PC-3 (cell line): ENCODE measurements at regions not wholly inside any gene's neighbourhood (a gene's known extent, or its start where the extent isn't known, plus 50 kb on each side); places are given as distances from the start of the nearest gene placed in this dataset.
"Not testable (repeated sequence)": the region's sequence is repeated elsewhere in the genome, so short reads cannot be mapped to it uniquely, and the experiment has no call there.

Source experiments
- ATAC-seq: fragments of 200-7000 bp; cut with Tn5 transposase; 2 replicates; pipeline ENCODE4 v1.9.1; 2020; ENCODE audit warnings: mild to moderate bottlenecking, moderate library complexity
- BruUV-seq: library from RNA; stranded (reverse); fragments of 400-500 nt; replicated peaks from 2 replicates; lab custom pipeline; 2021; lab: Mats Ljungman, UMichigan
- CTCF ChIA-PET: fragments of 300-600 bp; sonication (Branson Sonifier 250); formaldehyde crosslinking; loops from one replicate; lab custom pipeline; 2022; ENCODE audit warnings: antibody characterized with exemption; lab: Charles Lee
- POLR2A ChIA-PET: fragments of 300-600 bp; sonication (Branson Sonifier 250); formaldehyde crosslinking; loops from one replicate; lab custom pipeline; 2022; ENCODE audit warnings: antibody characterized with exemption; ENCODE audit not compliant: unreplicated experiment; lab: Charles Lee
- DNase-seq: peaks from one replicate; pipeline ENCODE4 v3.0.0-alpha.2; 2015
- H2AFZ ChIP-seq: fragments of 300-600 bp; sonication (generic); 2 replicates; pipeline ENCODE4 v1.6.0; 2016; ENCODE audit warnings: antibody characterized with exemption, low read length
- H3F3A ChIP-seq: fragments of 300-600 bp; sonication (generic); one replicate; pipeline ENCODE4 v1.6.0; 2017; ENCODE audit warnings: antibody characterized with exemption, low read length, control low read depth, mild to moderate bottlenecking; ENCODE audit not compliant: unreplicated experiment
- H3K27ac ChIP-seq: fragments of 300-600 bp; sonication (generic); 2 replicates; pipeline ENCODE4 v1.5.1; 2016; ENCODE audit warnings: mild to moderate bottlenecking, low read length
- H3K27me3 ChIP-seq: fragments of 300-600 bp; sonication (generic); 2 replicates; pipeline ENCODE4 v1.6.1; 2016; ENCODE audit warnings: low read length, mixed read lengths
- H3K36me3 ChIP-seq: fragments of 300-600 bp; sonication (generic); 2 replicates; pipeline ENCODE4 v1.6.1; 2016; ENCODE audit warnings: low read depth, mixed run types, low read length, mixed read lengths
- H3K4me1 ChIP-seq: fragments of 300-600 bp; sonication (generic); 2 replicates; pipeline ENCODE4 v1.5.1; 2016; ENCODE audit warnings: low read length; ENCODE audit not compliant: insufficient read depth
- H3K4me2 ChIP-seq: fragments of 300-600 bp; sonication (generic); 2 replicates; pipeline ENCODE4 v1.6.0; 2016; ENCODE audit warnings: low read length
- H3K4me3 ChIP-seq: fragments of 300-600 bp; sonication (generic); 2 replicates; pipeline ENCODE4 v1.5.1; 2016; ENCODE audit warnings: mild to moderate bottlenecking, low read length, mixed read lengths
- H3K79me2 ChIP-seq: fragments of 300-600 bp; sonication (generic); 2 replicates; pipeline ENCODE4 v1.6.1; 2017; ENCODE audit warnings: low read length, mixed read lengths
- H3K9ac ChIP-seq: fragments of 300-600 bp; sonication (generic); 2 replicates; pipeline ENCODE4 v1.6.0; 2016; ENCODE audit warnings: mild to moderate bottlenecking, low read length
- H3K9me2 ChIP-seq: fragments of 300-600 bp; sonication (generic); replicated peaks from 2 replicates; pipeline ENCODE4 v1.6.1; 2016; ENCODE audit warnings: mixed run types, low read length, mixed read lengths
- H3K9me3 ChIP-seq: fragments of 300-600 bp; sonication (generic); 2 replicates; pipeline ENCODE4 v1.6.1; 2016; ENCODE audit warnings: low read length, mixed read lengths
- H4K20me1 ChIP-seq: fragments of 300-600 bp; sonication (generic); 2 replicates; pipeline ENCODE4 v1.6.1; 2016; ENCODE audit warnings: low read length, mixed read lengths
- EZH2 ChIP-seq: fragments of 300-600 bp; sonication (generic); IDR thresholded peaks from one replicate; pipeline ENCODE4 v1.6.1; 2017; ENCODE audit warnings: antibody characterized with exemption, mild to moderate bottlenecking, low read length; ENCODE audit not compliant: unreplicated experiment
- EZH2phosphoT487 ChIP-seq: fragments of 300-600 bp; sonication (generic); IDR thresholded peaks from 2 replicates; pipeline ENCODE4 v1.6.1; 2018; ENCODE audit warnings: mild to moderate bottlenecking, antibody characterized with exemption, low read length, borderline replicate concordance
- intact Hi-C: fragments of 100-400 bp; cut with micrococcal nuclease; formaldehyde crosslinking; loops from 2 replicates; pipeline ENCODE4 v1.9.0; 2023
- TF ChIP-seq, protein P1 (sequence below): fragments of 300-600 bp; sonication (generic); conservative IDR thresholded peaks from 2 replicates; pipeline ENCODE4 v1.5.1; 2017; ENCODE audit warnings: antibody characterized with exemption, low read depth, mild to moderate bottlenecking, low read length

- Histone ChIP-seq H4K20me1 (no peaks in the 10 kb centered on the region), H3K9ac (no peak overlapping the region), H2AFZ (no peak overlapping the region), H3F3A (no peaks in the 10 kb centered on the region), H3K4me1 (no peaks in the 10 kb centered on the region), H3K36me3 (no peaks in the 10 kb centered on the region), H3K27ac (no peak overlapping the region), H3K9me2 (no peaks in the 10 kb centered on the region), H3K27me3 (no peaks in the 10 kb centered on the region), H3K79me2 (no peaks in the 10 kb centered on the region), H3K4me2 (no peak overlapping the region), H3K9me3 (no peaks in the 10 kb centered on the region), H3K4me3 (no peak overlapping the region)
- CTCF ChIA-PET = no interaction called here
- no peak for TF ChIP-seq EZH2phosphoT487
- TF ChIP-seq, protein P1, sequence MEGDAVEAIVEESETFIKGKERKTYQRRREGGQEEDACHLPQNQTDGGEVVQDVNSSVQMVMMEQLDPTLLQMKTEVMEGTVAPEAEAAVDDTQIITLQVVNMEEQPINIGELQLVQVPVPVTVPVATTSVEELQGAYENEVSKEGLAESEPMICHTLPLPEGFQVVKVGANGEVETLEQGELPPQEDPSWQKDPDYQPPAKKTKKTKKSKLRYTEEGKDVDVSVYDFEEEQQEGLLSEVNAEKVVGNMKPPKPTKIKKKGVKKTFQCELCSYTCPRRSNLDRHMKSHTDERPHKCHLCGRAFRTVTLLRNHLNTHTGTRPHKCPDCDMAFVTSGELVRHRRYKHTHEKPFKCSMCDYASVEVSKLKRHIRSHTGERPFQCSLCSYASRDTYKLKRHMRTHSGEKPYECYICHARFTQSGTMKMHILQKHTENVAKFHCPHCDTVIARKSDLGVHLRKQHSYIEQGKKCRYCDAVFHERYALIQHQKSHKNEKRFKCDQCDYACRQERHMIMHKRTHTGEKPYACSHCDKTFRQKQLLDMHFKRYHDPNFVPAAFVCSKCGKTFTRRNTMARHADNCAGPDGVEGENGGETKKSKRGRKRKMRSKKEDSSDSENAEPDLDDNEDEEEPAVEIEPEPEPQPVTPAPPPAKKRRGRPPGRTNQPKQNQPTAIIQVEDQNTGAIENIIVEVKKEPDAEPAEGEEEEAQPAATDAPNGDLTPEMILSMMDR = no peak
- no peak for TF ChIP-seq EZH2
- ATAC-seq (no peak), DNase-seq (no peak)
- intact Hi-C loops = no loop called here
- BruUV-seq = no TSS peak
- POLR2A ChIA-PET = no interaction called here
Observed at GRCh38 chr18:30679285-30679930, 363.1 kb downstream of the DSC3 start.

DNA sequence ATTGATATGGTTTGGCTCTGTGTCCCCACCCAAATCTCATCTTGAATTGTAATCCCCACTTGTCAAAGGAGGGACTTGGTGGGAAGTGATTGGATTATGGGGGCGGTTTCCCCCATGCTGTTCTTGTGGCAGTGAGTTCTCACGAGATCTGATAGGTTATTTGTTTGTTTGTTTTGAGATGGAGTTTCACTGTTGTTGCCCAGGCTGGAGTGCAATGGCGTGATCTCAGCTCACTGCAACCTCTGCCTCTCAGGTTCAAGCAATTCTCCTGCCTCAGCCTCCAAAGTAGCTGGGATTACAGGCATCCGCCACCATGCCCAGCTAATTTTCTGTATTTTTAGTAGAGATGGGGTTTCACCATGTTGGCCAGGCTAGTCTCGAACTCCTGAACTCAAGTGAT, 364.7 kb downstream of the DSC3 start:
- H3K27me3 ChIP-seq, H3K9ac ChIP-seq, POLR2A ChIA-PET, H3K4me1 ChIP-seq, intact Hi-C loops, ATAC-seq, DNase-seq, H3F3A ChIP-seq, H3K9me2 ChIP-seq, H3K79me2 ChIP-seq, H2AFZ ChIP-seq, H3K4me2 ChIP-seq, BruUV-seq, H3K9me3 ChIP-seq, H3K4me3 ChIP-seq, CTCF ChIA-PET, H3K36me3 ChIP-seq, H3K27ac ChIP-seq, H4K20me1 ChIP-seq: not testable (repeated sequence)

- no peak overlapping the region for H3K4me2 ChIP-seq
Observed at GRCh38 chr18:30676053-30676480, 366.5 kb downstream of the DSC3 start.

More at GRCh38 chr18:30676053-30676480, 366.5 kb downstream of the DSC3 start:
- Histone ChIP-seq H3K79me2 (no peaks in the 10 kb centered on the region), H3K9me3 (no peaks in the 10 kb centered on the region), H2AFZ (no peak overlapping the region), H3F3A (no peaks in the 10 kb centered on the region), H3K27me3 (no peaks in the 10 kb centered on the region), H3K4me1 (no peaks in the 10 kb centered on the region), H4K20me1 (no peaks in the 10 kb centered on the region), H3K9ac (no peak overlapping the region), H3K9me2 (no peaks in the 10 kb centered on the region), H3K4me3 (no peak overlapping the region), H3K27ac (no peak overlapping the region), H3K36me3 (no peaks in the 10 kb centered on the region)
- ChIA-PET CTCF (no interaction called here), POLR2A (no interaction called here)
- ATAC-seq = no peak
- no peak for DNase-seq
- TF ChIP-seq EZH2 (no peak), EZH2phosphoT487 (no peak)
- TF ChIP-seq, protein P1 = no peak
- BruUV-seq = no TSS peak
- intact Hi-C loops = no loop called here
